Hepatocyte (in vitro differentiated cells): ENCODE measurements at regions not wholly inside any gene's neighbourhood (a gene's known extent, or its start where the extent isn't known, plus 50 kb on each side); places are given as distances from the start of the nearest gene placed in this dataset.
"Not testable (repeated sequence)": the region's sequence is repeated elsewhere in the genome, so short reads cannot be mapped to it uniquely, and the experiment has no call there.

Source experiments
- EZH2 ChIP-seq: fragments of 200-600 bp; sonication (generic); IDR thresholded peaks from 2 replicates; pipeline ENCODE4 v1.6.1; 2016; ENCODE audit warnings: antibody characterized with exemption, mild to moderate bottlenecking, borderline replicate concordance
- EZH2phosphoT487 ChIP-seq: fragments of 200-600 bp; sonication (generic); IDR thresholded peaks from one replicate; pipeline ENCODE4 v1.6.1; 2018; ENCODE audit warnings: antibody characterized with exemption, mild to moderate bottlenecking, low read depth, moderate library complexity; ENCODE audit not compliant: unreplicated experiment, severe bottlenecking
- TF ChIP-seq, protein P1 (sequence below): fragments of 200-600 bp; sonication (generic); IDR thresholded peaks from 2 replicates; pipeline ENCODE4 v1.5.1; 2016; ENCODE audit warnings: antibody characterized with exemption, mild to moderate bottlenecking; ENCODE audit not compliant: poor library complexity

DNA sequence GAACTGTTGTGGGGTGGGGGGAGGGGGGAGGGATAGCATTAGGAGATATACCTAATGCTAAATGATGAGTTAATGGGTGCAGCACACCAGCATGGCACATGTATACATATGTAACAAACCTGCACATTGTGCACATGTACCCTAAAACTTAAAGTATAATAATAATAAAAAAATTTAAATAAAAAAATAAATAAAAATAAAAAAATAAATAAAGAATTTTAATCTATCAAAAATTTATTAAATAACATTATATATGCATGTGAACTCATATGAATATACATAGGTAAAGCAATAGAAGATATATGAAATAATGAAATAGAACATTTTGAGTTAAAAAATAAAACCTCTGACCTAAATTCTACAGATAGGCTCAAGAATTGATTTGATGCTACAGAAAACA, 764.2 kb upstream of the LRATD1 start:
- TF ChIP-seq, protein P1, sequence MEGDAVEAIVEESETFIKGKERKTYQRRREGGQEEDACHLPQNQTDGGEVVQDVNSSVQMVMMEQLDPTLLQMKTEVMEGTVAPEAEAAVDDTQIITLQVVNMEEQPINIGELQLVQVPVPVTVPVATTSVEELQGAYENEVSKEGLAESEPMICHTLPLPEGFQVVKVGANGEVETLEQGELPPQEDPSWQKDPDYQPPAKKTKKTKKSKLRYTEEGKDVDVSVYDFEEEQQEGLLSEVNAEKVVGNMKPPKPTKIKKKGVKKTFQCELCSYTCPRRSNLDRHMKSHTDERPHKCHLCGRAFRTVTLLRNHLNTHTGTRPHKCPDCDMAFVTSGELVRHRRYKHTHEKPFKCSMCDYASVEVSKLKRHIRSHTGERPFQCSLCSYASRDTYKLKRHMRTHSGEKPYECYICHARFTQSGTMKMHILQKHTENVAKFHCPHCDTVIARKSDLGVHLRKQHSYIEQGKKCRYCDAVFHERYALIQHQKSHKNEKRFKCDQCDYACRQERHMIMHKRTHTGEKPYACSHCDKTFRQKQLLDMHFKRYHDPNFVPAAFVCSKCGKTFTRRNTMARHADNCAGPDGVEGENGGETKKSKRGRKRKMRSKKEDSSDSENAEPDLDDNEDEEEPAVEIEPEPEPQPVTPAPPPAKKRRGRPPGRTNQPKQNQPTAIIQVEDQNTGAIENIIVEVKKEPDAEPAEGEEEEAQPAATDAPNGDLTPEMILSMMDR = not testable (repeated sequence)
- not testable (repeated sequence) for TF ChIP-seq EZH2, EZH2phosphoT487
